Keratinocyte (primary cell): ENCODE measurements at regions not wholly inside any gene's neighbourhood (a gene's known extent, or its start where the extent isn't known, plus 50 kb on each side); places are given as distances from the start of the nearest gene placed in this dataset.

ENCODE experiments used
- CTCF ChIP-seq, 3 experiments: IDR thresholded peaks in 1 of 3; conservative IDR thresholded peaks in 1 of 3; optimal IDR thresholded peaks in 1 of 3; 2 replicates in 2 of 3; 3 replicates in 1 of 3; pipeline versions ENCODE3 to v1.5.1; 2011; ENCODE audit warnings: low read length in 3 of 3, mild to moderate bottlenecking in 3 of 3, moderate library complexity in 2 of 3, control low read depth in 1 of 3, inconsistent platforms in 1 of 3; ENCODE audit not compliant: insufficient read depth in 2 of 3; ENCODE audit errors: extremely low read depth in 1 of 3
- EZH2 ChIP-seq: IDR thresholded peaks from one replicate; pipeline ENCODE4 v1.6.1; 2012; ENCODE audit warnings: inconsistent platforms, mild to moderate bottlenecking, low read length, moderate library complexity

GRCh38 chr13:36519432-36519831, 87.1 kb downstream of the CCNA1 start:
- TF ChIP-seq CTCF (optimal IDR thresholded peaks at IDR 0.05 in 1 of 3, IDR thresholded peaks at IDR 0.05 in 1 of 3, conservative IDR thresholded peaks at IDR 0.05 in 1 of 3; ENCODE audit: extremely low read depth in 1 of 3, insufficient read depth in 2 of 3, low read length in 3 of 3) (no peak), EZH2 (no peak)
